GM19238 (cell line): ENCODE measurements at regions not wholly inside any gene's neighbourhood (a gene's known extent, or its start where the extent isn't known, plus 50 kb on each side); places are given as distances from the start of the nearest gene placed in this dataset.

Experiments
- DNase-seq: peaks from one replicate; pipeline ENCODE4 v3.0.0; 2011; ENCODE audit warnings: low spot score; ENCODE audit not compliant: insufficient read length

DNA sequence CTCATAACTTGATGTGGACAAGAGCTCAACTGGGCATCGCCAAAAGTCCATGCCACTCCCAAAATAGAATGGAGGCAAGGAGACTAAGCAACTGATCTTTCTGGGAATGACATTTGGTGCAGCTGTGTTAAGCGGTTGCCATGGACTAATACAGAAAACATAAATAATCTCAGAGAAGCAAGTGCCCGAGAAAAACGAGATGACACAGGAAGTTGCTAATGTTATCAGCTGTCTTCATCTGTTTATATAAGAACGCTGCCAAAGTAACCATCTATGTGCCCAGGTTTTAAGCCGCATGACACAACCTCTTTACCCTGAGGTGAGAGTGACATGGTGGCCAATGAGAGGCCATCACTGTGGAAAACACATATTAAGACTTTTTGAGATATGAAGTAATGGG is 54.9 kb upstream of the SACS start:
- DNase-seq = no peak

DNA sequence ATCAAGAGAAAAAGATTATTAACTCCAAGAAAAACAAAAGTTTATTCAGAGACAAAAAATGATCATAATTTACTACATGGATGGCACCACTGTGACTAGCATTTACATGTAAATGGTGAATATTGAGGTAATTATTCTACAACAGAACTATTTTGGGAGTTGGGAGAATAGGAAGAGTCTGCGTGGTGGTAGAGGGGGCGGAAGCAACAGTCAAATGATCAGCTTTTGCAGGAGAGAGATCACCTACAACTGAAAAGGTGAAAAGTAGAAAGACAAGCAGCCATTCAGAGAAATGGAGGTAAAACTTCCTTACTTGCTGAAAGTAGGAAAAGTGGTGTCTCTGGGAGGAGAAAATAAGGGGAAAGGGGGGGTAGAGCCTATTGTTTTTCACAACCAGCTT is 62.8 kb upstream of the SACS start:
- no peak for DNase-seq

DNA sequence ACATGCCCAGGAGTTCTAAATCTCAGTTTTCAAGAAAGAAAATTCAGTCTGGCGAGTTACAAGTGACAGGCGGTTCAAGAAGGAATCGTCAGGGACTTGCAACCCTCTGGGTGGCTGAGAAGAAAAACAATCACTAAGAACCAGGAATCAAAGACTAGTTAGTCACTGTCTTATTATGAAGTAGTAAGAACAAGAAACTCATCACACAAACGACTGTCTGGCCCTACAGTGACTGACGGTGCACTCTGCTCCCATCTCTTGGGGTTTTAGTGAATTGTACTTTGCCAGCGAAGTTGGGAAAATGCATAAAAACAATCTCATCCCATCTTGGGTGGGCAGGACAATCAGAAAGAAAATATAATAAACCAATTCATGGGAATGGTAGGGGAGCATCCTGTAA is 63.7 kb upstream of the SACS start:
- no peak for DNase-seq

DNA sequence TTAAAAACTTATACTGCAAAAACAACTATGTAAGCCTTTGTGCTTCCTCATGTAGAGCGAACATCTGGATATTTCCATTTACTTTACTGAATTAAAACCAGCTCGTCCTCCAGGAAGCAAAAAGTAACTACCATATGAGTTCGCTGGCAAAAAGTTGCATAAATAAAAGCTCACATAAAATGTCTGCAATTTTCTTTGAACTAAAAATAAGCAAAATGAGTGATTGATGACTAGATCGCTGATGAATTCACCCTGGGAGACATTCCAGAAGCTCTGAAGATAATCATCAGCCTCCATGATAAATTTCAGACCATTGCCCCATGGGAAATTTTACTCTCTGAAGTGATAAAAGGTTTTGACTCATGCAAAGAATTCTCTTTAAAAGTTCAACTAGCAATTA is 67.3 kb upstream of the SACS start:
- DNase-seq = no peak

DNA sequence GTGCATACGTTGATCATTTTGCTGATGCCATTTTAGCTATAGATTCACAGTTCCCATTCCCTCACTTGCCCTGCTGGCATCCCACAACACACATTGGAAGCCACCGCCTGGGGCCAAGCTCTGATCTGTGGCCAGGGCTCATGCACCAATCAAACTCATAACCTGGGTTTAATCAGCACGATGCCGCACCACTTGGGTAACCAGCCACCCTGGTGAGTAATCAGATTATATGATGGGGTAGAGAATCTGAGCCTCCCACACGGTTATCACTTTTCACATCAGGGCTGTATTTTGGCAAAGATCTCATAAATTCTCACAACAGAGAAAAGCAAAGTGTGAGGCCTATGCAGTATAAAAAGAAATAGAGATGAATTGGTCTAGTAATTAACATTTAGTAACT is 66.0 kb upstream of the TNFRSF19 start:
- no peak for DNase-seq

DNA sequence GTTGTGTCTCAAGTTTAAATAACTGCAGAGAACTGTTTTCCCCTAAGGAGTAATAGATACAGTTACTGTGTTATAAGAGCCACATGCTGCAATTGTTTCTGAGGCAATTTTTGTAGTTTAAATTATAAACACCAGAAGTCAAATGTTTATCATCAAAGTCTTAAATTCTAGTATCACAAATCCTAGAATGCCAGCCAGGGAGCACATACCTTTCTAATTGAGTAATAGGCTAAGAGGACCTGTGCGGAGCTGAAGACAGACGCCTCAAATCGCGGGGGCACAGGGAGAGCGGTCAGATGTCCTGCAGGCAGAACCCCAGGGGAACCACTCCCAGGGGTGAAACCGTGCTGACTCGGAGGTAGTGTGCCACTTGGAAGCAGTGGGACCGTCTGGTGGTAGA is 65.2 kb upstream of the TNFRSF19 start:
- no peak for DNase-seq

DNA sequence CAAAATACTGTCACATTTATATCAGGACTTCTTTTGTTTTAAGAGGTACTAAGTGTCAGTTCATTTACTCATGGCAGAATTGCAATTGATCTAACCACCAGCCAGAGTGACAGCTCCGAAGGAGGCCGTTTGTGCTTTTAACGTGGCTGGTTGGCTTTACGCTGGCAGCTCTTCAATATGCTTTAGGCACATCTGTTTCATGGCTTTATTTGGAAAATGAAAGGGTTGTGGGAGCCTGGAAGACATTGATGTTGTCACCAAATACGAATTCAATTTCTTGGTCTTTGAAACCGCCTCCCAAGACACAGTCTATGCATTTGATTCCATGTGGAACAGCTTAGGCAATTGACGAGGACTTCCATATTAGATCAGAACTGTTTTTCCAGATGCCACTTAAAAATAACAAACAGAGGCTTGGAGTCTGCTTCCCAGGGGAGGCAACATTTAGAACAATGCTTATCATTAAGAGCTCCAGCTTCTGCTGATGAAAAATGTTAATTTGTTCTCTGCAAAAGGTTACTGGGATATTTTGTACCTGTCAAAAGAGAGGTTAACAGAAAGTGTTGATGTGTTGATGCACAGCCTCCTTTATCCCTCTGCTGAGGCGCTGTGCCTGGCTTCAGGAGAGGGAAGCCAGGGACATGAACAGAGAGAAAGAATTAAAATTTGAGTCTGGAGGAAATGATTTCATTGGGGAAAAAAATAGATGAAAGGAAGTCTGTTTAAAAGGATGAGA is 64.0 kb upstream of the TNFRSF19 start:
- DNase-seq = no peak

DNA sequence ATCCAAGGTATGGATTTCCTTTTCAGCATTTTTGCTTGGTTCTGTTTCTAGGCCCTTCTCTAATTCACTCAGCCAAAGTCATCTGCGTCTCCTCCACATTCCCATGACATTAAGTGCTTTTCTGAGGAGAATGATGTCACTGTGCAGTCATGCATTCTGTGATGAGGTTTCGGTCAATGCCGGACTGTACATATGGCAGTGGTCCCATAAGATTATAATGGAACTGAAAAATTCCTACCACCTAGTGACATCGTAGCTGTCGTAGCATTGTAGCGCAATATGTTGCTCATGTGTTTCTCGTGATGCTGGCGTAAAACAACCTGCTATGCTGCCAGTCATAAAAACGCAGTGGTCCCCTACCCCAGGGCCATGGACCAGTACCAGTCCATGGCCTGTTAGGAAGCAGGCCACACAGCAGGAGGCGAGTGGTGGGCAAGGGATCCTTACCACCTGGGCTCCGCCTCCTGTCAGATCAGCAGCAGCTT is 63.4 kb upstream of the TNFRSF19 start:
- no peak for DNase-seq

DNA sequence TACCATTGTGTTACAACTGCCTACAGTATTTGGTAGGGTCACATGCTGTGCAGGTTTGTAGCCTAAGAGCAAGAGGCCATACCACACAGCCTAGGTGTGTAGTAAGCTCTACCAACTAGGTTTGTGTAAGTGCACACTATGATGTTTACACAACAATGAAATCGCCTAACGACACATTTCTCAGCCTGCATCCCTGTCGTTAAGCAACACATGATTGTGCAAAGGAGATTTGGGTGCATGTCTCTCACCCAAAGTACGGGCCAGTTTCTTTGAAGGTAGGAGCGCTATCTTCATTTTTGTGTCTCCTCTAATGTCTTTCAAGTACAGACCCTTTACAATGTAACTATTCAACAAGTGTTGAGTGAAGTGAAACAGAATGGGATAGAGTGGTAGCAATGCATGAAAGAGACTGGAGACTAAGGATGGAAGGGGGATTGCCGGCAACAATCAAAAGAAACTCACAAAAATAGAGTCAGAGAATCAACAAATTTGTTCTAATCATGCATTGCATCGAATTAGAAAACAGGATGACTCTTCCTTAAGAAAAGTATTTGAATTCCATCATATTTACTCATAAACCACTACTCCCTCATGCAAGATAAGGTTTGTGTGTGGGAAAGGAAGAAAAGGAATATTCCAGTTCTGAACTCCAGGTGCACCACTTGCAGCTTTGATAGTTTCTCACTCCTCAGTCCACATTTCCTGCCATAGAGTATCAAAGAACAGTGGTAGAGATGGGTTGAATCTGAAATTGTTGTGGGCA is 60.2 kb upstream of the TNFRSF19 start:
- DNase-seq = no peak

DNA sequence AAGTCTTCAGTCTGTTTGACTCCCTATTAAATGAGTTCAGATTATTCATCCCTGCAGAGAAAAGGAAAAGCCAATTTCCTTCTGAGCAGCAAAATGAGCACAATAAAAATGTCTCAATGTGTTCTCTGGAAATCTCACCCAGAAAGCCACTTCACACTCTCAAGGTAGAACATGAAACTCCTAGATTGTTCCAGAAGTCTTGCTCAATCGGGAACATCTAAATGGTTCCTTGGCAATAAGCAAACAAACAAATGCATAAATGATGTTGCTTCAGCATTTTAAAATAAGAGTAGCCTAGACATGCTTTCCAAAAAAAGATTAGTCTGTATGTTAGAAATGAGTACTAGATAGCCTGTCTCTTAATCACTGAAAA is 59.7 kb upstream of the TNFRSF19 start:
- no peak for DNase-seq

DNA sequence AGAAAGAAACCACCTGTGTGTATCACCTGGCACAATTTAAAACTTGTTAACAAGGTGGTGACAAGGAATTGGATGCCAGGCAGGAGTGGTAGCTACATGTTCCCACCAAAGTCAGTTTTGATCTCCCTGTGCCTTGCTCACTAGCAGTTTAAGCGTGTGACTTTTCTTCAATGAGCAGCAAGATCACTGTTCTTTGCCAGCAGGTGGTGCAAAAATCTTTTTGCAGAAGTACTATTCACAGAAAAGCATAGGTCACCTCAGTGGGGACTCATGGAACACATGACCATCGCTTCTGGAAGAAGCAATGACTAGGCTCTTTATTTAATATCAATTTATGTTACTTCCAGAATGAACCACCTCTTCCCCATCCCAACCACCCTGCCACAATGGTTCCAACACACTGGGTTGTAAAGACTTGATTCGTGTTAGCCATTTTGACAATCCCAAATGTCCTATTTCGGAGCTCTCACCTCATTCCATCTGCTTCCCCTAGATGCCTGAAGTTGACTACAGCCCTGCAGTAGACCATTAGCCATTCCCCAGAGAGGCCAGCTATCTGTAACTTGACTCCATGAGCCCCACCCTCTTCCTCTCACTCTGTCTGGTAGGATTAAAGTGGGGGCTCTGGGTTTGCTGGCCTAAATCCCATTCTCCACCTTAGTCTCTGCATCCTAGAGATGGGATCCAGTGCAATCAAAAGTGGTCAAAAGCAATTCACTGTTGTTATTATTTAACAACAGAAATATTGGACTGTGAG is 59.1 kb upstream of the TNFRSF19 start:
- peak; percentile 9 for DNase-seq

DNA sequence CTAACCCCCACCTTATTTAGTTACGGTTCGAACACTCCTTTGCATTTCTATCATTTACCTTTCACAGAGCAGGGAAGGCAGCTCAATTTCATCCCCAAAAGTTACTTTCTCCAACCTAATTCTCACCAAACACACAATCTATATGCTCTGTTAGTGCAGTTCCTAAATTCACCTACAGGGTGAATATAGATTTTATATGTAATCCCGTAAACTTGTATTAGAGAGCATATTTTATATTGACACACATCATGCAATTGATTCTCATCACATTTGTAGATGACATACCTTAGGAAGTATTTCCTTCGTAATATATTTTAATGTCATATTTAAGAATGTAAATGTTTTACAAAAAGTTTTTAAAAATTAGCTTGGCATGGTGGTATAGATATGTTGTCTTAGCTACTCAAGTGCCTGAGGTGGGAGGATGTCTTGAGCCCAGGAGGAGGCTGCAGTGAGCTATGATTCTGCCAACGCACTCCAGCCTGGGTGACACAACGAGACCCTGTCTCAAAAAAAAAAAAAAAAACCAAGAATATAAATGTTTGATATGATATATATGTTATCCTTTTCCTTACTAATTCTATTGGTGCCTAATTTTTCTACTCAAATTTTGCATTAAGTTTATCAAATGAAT is 57.3 kb upstream of the TNFRSF19 start:
- DNase-seq = no peak

DNA sequence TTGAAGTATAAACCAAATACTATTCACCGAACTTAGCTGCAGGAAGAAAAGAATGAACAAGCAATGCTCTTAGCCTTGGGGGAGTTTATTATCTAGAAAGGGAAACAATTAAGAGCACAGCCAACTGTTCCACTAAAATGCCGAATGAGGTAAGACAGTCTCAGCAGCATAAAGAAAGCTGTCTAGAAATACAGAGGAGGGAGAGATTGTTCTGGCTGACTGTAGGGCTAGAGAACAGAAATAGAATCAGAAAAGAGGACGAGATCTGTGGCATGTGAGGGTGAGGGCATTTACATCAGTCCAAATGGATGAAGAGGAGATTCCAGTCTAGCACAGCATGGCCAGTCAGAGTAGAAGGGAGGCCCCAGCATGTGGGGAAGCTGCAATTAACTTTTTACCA is 56.8 kb upstream of the TNFRSF19 start:
- DNase-seq = no peak

DNA sequence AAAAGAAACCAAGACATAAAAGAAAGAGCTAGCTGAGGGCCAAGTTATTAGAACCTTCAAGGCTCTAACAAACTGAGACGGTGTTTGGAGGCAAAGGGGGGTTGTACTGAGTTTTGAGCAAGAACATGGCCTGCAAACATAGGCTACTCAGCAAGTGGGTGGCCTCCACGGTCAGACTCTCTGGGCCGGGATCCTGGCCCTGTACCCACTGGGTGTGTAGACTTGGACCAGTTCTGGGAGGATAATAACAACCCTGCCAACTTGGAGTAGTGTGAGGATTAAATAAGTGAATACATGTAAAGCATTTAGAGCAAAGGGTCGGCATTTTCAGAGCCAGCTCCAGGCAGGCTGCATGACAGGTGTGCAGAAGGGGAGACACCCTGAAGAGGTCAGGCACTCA is 56.1 kb upstream of the TNFRSF19 start:
- no peak for DNase-seq

DNA sequence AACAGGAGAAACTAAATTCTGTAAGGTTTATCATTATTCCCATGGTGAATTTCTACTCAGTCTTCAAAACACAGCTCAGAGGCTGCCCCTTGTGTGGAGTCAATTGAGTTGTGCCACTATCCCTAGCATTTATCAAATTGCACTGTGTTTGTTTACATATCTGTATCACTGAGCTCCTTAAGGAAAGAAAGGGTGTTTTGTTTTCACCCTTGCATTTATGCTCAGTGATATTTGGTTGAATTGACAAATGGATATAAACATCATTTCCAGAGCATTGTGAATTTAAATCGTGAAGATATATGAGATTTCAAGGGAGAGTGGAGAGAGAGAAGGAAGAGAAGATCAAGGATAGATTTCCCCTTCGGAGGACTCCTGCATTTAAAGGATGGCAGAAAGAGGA is 55.1 kb upstream of the TNFRSF19 start:
- DNase-seq = no peak

DNA sequence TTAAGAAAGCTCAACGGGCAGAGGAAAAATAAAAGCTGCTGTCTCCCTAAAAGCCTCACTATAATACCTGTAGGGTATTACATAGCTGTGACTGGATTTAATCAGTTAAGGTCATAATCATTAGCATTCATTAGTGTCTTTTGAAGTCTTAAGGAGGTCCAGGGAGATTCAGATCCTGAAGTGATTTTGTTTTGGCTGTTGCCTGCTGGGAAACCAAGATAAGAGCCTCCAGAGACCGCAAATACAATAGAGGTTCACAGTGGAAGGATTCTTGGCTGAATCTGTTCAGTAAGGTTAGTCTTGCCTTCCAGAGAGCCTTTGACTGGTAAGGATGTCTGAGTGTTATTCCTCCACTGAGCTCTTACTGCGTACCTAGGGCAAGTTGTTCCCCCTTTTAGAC is 54.0 kb upstream of the TNFRSF19 start:
- no peak for DNase-seq

DNA sequence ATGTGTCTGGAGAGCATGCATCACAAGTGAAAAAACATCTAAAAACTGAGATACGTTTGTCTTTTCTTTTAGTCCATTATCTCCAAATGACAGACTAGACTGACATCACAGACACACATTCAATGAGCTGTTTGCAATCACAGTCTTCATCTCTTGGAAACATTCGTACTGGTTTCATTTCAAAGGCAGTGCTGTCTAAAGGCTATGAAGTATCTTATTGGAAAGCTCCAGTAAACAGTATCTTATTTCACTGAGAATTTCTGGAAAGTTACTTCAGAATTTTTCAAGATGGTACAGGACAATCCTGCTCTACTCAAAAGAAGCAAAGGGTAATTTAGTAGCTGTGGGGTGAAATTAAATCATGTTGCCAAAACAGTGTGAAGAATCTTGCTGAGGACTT is 53.5 kb upstream of the TNFRSF19 start:
- no peak for DNase-seq

DNA sequence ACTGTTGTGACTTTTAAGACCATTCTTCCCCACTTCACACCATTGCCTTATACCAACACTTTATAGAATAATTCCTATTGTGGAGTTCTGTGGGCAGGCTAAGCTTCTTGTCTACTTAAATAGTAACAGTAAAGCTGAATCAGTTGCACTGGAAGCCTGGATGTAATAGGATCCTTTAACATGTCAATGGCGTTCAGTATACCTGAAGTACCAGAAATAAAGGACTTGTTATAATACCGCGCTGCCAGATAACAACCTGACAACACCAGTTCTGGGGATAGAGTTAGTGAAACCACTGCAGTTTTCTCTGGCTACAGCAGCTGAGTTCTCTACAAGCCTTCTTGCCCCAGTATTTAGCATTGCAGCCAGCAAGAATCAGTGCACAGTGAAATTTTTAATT is 52.0 kb upstream of the TNFRSF19 start:
- DNase-seq = no peak
